ENCODE measurements at regions not wholly inside any gene's neighbourhood (a gene's known extent, or its start where the extent isn't known, plus 50 kb on each side); places are given as distances from the start of the nearest gene placed in this dataset.

- TF ChIP-seq CTCF (IDR thresholded peaks at IDR 0.05) (no peak), POLR2A (IDR thresholded peaks at IDR 0.05) (no peak)
Observed at GRCh38 chr10:131729361-131729760, 171.4 kb upstream of the PPP2R2D start.

All from uterus (tissue), 2 donors.